ENCODE measurements at regions not wholly inside any gene's neighbourhood (a gene's known extent, or its start where the extent isn't known, plus 50 kb on each side); places are given as distances from the start of the nearest gene placed in this dataset.

GRCh38 chr5:3354606-3355005, 241.0 kb upstream of the IRX1 start:
- TF ChIP-seq PREB (CRISPR knock-in tag; IDR thresholded peaks at IDR 0.05) (no peak), HMBOX1 (IDR thresholded peaks at IDR 0.05) (no peak), GTF3C2 (IDR thresholded peaks at IDR 0.05; ENCODE audit: borderline replicate concordance, extremely low read depth, insufficient read length) (no peak)
- H3K9ac ChIP-seq (ENCODE audit: insufficient read depth in 1 of 2, low read depth in 2 of 2, low read length in 2 of 2): no peak overlapping the region
- H2AFZ ChIP-seq (ENCODE audit: low read depth, low read length): no peak overlapping the region
- H3K9me3 ChIP-seq (replicated peaks; ENCODE audit: control insufficient read depth, insufficient read depth, low read depth, low read length): no peaks in the 10 kb centered on the region
- in situ Hi-C loops (cut with MboI): no loop called here
- ChIA-PET POLR2A (no interaction called here), CTCF (ENCODE audit: low intra/inter-chr PET ratio) (no interaction called here)
- FAIRE-seq (no peak), ATAC-seq (no peak), DNase-seq (ENCODE audit: extremely low read depth in 1 of 4, low spot score in 3 of 4) (no peak)
- H3K4me1 ChIP-seq (replicated peaks in 1 of 2; ENCODE audit: control insufficient read depth in 2 of 2, insufficient read depth in 2 of 2, low read length in 2 of 2): no peaks in the 10 kb centered on the region
- no peak overlapping the region for H3K27ac ChIP-seq (ENCODE audit: extremely low read depth, low read depth, low read length)
- no TSS peak for BruUV-seq (replicated peaks)
- no peaks in the 10 kb centered on the region for H3K36me3 ChIP-seq (ENCODE audit: control insufficient read depth, insufficient read depth, low read length)
- H3K4me3 ChIP-seq: no peak overlapping the region
- intact Hi-C loops (cut with micrococcal nuclease): no loop called here
- no peaks in the 10 kb centered on the region for H3K9me1 ChIP-seq (ENCODE audit: control insufficient read depth, insufficient read depth, low read length)
- H3K27me3 ChIP-seq (ENCODE audit: control insufficient read depth in 2 of 2, insufficient read depth in 2 of 2, low read length in 2 of 2): no peaks in the 10 kb centered on the region
- no peak overlapping the region for H3K4me2 ChIP-seq (ENCODE audit: insufficient read depth, low read length)
- H4K20me1 ChIP-seq (replicated peaks; ENCODE audit: control insufficient read depth, insufficient read depth, low read length): no peaks in the 10 kb centered on the region
- WGBS (ENCODE audit: insufficient coverage, low coverage, missing lambda C conversion rate): 2% methylated on average over 7 of the region's 7 CpGs
- no peaks in the 10 kb centered on the region for H3K79me2 ChIP-seq (ENCODE audit: control insufficient read depth, insufficient read depth, low read length)
